Kidney tubule cell (primary cell): ENCODE measurements at regions not wholly inside any gene's neighbourhood (a gene's known extent, or its start where the extent isn't known, plus 50 kb on each side); places are given as distances from the start of the nearest gene placed in this dataset.

Source experiments
- DNase-seq: peaks from one replicate; pipeline ENCODE4 v3.0.0-alpha.2; 2018; ENCODE audit warnings: low spot score

DNA sequence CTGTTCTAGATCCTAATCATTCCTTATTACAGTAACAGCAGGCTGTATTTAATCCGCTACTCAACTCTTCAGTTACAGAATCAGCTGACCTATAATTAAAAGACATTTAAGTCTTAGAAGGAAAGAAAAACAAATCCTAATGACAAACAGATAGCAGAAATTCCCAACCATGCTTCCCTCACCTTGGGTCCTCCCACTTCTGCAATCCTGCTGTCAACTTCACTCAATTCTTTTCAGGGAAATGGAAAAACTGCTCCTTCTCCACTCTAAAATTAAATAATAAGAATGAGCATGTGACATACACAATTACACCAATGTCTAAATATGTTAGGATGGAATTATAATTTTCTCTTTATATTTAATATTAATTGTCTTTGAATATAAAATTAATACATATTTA, 182.6 kb upstream of the LYPLAL1 start:
- DNase-seq = no peak

DNA sequence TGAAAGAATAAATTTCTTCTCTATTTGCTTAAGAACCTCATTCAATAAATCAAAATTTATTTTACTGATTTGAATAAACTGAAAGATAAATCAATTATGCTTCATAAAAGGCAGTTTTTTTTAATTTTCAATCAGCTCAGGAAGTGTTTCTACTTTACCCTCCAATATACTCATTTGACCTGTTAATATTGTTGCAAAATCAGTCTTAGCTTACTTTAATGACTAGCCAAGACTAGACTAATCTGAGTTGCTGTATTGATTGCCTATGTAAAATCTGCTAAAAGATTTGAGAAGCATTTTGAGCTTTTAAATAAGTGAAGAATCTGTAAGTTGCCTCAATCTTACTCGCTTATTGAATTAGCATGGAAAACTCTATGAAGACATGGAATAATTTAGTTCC, 179.1 kb upstream of the LYPLAL1 start:
- no peak for DNase-seq

DNA sequence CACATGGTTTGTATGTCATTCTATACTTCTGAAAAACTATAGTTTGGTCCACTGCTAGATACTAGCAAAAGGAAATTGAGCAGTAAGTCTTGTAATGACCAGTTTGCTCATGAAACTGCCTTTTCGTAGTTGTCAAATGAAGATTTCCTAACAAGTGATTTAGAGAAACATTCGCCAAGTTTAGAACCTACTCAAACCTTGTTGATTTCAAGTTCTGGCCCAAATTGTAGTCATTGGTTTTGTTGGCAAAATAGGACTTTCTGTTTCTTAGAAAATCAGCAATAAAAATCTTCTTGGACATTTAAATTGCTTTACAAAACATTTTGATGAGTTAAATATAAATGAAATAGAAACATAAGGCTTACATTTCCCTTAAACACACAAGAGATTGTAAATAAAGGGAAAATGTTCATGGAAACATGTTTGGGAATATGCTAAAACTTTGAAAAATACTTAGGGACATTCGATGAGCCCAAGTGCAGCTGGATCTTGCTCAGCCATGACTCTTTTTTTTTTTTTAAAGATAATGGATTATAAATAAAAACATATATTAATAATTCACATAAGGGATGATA, 178.5 kb upstream of the LYPLAL1 start:
- DNase-seq = no peak

DNA sequence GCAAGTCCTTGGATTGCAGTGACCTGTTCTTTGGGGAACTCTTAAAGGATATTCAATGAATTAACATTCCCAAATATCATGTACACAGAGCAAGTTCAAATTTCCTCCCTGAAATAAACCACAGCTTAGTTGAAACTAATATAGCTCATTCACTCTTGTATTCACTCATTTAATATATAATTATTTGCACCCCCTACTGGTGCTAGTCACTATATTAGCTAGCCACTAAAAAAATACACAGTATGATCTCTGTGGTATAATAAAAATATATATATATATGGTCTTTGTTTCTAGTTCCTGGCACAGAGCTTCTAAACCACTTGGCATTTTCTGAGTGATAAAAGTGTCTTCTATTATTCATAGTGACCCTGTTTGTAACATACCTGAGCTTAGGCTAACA, 177.3 kb upstream of the LYPLAL1 start:
- no peak for DNase-seq

DNA sequence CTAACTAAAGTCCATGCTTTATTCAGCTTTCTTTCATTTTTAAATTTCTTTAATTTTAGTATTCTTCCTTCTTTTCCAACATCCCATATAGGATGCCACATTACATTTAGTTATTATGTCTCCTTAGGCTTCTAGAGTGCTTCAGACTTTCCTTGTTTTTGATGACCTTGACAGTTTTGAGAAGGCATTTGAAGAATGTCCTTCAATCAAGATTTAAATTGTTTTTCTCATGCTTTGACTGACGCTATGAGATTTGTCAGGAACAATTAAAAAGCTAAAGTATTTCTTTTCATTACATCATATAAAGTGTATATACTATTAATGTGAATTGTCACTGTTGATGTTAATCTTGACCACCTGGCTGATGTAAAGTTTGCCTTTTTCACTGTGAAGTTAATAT, 173.7 kb upstream of the LYPLAL1 start:
- DNase-seq = no peak

DNA sequence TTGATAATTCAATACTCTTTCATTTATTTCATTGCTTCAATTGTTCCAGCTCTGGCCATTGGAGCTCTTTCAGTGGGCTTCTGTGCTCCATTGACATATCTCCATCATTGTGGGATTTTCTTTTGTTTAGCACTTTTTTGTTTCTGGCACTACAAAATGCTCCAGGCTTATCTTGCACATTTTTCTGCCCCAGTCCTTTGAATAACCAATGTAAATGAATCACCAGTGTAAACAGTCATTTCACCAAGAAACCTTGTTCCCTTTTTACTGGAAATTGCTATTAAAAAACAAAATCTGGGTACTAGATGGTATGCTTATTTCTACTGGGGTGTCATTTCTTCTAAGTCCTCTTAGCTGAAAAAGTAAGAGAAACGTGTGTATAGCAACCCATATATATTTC, 173.0 kb upstream of the LYPLAL1 start:
- no peak for DNase-seq

DNA sequence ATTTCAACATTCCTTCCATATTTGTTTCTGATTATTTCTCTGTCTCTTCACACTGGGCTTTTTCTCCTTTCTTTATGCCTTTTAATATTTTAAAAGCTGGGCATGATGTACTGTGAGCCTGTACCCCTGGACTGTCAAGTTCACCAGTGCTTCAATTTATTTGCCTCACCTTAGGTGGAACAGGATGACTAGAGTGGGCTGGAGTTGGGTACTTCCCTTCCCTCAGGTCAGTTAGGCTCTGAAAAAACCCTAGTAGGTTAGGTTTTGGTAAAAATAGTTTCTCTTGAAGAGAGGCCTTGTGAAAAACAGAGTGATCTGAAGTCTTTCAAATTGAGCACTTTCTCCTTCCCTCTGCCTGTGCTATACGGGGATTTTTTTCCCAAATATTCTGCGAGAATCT, 163.0 kb upstream of the LYPLAL1 start:
- DNase-seq = no peak

DNA sequence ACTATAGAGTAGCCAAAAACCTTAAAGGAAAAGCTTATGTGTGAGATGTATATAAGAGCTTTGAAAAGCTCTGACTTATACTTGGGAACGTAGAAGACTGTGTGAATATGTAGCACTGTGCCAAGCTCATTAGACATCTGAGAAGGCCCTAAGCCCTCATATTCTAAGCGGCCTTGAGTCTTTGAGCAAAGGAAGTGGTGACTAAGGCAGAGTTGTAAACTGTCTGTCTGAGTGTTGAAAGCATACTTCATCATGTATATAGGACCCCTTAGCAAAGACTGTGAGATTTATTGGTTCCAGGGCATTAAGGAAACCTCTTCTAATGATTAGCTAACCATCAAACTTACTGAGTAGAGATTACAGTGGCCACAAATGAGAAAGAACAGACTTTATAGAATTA, 153.3 kb upstream of the LYPLAL1 start:
- DNase-seq = no peak

DNA sequence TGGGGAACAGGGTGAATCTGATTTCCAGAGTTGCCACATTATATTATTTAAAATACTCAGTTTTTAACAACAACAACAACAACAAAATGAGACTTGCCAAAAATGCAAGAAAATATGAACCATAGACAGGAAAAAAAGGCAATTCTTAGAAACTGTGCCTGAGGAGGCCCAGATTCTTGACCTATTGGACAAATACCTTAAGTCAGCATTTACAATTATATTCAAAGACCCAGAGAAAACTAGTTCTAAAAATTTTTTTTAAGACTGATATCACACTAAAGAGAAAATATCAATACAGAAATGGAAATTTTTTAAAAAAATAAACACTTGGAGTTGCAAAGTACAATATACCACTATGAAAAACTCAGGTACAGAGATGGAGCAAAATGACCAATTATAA, 152.8 kb upstream of the LYPLAL1 start:
- no peak for DNase-seq

DNA sequence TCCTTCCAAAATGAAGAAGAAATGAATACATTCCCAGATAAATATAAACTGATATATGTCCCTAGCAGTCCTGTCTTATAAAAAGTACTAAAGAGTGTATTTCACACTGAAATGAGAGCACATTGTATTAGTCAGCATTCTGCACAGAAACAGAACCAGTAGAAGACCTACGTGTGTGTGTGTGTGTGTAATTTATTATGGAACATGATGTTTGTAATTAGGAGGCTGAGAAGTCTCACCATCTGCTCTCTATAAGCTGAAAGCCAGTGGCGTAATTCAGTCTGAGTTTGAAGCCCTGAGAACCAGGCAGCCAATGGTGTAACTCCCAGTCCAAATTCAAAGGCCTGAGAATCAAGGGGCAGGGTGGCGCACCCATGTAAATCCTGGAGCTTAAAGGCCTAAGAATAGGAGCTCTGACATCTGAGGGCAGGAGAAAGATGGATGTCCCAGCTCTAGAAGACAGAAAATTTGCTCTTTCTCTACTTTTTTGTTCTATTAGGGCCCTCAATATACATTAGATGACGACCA, 146.5 kb upstream of the LYPLAL1 start:
- DNase-seq = no peak

DNA sequence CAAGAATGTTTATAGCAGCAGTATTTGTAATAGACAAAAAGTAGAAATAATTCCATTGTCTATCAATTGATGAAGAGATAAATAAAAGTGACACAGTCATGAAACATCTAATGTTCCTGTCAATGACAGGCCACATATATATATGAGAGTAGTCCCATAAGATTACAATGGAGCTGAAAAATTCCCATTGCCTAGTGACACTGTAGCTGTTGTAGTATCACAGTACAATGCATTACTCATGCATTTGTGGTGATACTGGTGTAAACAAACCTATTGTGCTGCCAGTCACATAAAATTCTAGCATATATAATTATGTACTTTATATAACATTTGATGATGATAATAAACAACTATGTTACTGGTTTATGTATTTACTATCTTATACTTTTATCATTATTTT, 141.9 kb upstream of the LYPLAL1 start:
- no peak for DNase-seq

DNA sequence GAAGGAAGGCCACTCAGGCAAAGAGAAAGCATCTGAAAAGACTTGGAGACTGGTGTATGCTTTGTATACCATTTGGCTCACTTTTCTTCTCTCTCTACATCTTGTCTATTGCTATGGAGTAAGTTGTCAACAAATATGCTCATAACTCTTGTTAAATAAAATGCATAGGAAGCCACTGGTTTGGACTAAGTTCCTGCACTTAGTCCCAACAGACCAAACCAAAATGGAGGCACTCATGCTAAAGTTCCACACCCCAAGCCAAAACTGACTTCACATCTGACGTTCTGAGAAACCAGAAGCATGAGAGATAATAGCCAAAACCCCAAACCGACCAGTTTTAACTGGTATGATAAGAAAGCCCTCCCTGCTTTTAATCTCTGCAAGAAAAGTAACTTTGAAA, 135.3 kb upstream of the LYPLAL1 start:
- DNase-seq = no peak

DNA sequence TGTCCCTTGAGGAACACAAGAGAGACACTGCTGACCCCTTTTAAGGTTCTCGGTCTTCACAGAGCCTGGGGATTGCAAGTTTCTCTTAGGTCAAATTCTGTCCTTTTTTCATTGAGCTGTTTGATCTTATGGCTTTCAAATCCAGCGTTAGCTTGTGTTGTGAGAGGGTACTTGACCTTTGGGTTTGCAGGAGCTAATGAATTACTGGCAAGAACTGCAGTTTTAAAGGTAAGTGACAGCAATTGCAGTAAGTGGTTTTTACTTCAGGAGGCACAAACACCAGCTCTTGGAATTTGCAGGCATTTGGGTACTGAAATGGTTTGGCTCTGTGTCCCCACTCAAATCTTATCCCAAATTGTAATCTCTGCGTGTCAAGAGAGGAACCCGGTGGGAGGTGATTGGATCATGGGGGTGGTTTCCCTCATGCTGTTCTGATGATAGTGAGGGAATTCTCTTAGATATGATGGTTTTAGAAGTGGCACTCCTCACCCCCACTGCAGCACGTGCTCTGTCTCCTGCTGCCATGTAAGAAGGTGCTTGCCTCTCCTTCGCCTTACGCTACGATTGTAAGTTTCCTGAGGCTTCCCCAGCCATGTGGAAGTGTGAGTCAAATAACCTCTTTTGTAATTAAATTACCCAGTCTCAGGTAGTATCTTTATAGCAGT, 134.5 kb upstream of the LYPLAL1 start:
- DNase-seq = no peak

DNA sequence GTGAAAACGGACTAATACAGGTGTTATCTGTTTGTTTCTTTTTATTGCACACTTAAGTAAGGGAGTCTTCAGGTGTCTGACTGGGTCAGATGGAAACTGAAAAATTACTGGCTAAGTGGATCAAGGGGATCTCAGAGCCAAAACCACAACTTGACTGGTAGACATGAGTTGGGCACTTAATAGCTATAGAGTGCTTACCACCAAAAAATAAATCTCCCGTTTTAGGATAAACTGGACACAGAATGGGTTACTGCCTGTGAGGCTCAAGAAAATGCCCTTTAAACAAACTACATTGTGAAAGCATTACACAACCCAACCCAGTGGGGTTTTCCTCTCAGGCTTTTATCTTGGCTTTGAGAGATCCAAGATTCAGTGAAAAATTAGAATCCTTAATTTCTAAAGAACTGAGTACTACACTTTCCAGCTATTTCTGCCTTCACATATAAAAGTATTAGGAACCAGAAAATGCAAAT, 134.0 kb upstream of the LYPLAL1 start:
- no peak for DNase-seq

DNA sequence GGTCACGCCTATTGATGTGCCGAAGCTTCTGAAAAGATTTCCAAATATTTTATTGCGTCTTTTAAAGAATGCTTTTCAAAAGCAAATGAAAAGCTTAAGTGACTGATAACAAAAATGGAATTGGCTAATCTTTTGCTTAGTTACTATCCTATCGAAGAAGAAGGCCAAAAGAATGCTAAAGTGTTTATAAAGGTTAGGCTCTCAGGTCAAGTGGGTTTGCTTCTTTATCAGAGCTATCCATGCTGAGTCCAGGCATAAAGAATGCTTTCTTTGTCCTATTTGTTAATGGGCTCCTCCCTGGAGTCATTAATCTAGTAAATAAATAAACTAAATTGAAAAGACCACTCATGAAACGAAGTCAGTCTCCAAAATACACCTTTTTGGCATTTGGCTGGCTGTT, 133.4 kb upstream of the LYPLAL1 start:
- no peak for DNase-seq

DNA sequence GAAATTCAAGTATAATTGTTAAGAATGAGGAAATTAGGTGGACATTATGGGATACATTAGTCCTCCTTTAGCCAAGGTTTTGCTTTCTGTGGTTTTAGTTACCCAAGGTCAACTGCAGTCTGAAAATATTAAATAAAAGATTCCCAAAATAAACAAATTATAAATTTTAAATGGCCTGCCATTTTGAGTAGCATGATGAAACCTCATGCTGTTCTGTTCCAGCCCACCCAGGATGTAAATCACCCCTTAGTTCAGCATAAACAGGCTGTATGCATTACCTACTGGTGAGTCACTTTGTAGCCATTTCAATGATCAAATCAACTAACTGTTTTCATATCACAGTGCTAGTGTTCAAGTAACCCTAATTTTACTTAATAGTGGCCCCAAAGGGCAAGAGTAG, 132.5 kb upstream of the LYPLAL1 start:
- peak; percentile 34 for DNase-seq

DNA sequence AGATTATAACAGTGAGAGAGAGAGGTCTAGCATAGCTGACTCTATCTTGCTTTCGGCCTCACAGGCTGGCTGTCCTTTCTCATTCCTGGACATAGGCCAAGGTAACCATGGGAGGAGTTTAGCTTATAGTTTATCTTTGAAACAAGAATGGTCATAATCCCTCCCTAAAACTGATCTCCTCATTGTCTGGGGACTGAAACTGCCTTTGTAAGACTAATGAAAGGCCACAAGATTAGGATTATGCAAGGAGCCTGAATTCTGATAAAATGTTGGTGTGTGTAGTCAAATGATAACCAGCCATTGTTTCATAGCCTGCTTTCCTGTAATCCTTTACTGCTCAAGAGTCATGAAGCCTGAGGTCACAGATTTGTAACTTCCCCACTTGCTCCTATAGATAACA, 131.9 kb upstream of the LYPLAL1 start:
- DNase-seq = no peak

DNA sequence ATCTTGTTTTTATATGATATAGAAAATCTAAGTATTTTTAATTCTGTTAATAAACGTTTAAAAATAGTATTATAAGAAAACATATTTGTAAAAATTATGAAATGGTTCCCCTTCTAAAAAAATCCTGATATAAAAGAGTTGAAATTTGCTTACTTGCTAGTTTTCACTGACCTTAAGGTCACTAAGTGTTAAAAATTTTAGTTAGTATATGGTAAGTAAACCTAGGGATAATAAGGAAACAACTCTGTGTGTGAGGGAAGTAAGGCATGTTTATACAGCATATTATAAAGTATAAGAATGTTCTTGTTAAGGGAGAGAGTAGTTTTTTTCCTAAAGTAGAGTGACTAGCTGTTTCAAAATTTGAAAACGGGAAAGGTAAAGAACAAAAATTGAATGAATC, 130.9 kb upstream of the LYPLAL1 start:
- no peak for DNase-seq

DNA sequence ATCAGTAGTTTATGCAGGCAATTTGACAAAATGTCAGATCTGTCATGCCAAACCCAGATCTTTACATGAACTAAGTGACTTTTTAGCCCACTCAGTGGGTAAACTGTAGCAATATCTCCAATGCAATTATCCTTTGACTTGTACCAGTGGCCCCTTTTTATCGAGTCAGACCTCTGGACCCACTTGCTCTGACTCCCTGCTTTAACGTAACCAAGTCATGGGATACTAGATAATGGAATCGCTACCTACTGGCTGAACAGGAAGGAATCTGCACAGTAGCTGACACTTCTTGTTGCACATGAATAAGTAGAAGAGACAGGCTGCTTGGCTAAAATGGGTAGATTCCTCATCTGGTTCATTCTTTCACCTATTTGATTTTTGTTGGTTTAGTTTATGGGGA, 128.4 kb upstream of the LYPLAL1 start:
- no peak for DNase-seq

DNA sequence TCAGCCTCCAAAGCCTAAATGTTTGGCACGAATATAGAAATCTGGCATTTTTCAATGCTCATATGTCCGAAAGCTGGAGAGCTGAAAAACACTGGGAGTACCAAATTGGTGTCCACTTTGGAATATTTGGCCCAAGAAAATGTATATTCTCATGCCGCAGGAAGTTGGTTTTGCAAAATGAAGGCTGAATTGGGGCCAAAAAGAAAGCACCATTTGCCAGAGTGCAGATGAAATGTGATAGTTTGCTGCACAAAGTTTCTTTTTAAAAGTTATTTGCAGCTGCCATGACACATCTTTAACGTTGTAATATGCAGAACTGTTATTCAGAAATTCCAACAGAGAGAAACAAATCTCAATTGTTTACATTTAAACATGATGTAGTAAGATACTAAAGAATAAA, 124.2 kb upstream of the LYPLAL1 start:
- DNase-seq = no peak

DNA sequence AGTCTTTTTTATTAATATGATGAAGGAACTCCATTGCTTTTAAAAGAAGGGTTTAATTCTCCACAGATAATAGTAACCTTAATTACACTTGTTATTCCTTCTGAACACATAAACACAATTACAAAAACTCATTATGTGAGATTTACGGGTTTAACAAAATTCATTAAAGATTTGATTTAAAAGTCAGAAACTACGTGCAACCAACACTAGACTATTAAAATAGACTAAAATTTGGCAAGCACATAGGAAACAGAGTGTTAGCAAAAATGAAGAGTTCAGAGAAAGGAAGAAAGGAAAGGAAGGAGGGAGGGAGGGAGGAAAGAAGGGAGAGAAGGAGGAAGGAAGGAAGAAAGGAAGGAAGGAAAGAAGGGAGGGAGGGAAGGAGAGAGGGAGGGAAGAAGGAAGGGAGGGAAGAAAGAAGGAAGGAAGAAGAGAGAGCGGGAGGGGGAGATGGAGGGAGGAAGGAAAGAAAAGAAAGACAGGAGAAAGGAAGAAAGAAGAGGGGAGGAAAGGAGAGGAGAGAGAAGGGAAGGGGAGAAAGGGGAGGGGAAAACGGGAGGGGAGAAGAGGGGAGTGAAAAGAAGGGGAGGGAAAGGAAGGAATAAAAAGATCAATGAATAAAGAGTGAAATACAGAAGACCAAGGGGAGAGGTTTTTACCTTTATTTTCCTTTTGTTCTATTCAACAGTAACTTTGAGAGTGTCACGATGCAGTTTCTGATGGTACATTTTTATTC, 123.4 kb upstream of the LYPLAL1 start:
- DNase-seq = no peak

DNA sequence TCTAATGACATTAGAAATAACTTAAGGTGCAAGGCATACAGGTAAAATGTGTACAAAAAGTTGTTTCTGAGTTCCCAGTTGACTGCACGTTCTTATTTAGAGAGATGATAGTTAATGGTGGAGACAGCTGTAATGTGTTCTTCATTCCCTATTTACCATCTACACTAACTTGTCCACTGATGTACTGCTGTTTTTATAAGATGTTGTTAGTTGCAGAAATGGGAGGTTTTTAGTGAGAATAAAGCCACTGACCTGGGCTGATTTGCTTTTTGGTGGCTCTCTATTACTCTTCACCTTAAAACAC, 122.9 kb upstream of the LYPLAL1 start:
- DNase-seq = no peak

DNA sequence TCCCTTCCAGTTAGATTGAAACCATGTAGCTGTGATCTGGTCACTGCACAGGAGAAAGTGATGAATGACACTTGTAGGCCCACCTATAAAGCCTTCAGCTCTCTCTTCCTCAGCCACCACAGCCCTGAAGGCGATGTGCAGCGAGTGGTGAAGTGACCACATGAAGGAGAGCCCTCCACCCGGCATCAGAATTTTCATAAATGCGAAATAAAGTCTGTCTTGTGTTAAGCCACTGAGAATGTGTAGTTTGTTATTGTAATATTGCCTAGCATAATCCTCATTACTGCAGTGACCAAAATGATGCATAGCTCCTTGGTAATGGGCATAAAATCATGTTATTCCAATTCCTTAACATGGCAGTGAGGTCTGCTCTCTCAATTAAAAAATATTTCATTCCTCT, 122.1 kb upstream of the LYPLAL1 start:
- DNase-seq = no peak
